Stimulated activated naive CD8-positive, alpha-beta T cell treated with anti-CD3 and anti-CD28 coated beads, Interleukin-15, Interleukin-2, amounts not matched to agents 100 ng/mL and 50 ng/mL, for 24 hours (primary cell): ENCODE measurements at regions not wholly inside any gene's neighbourhood (a gene's known extent, or its start where the extent isn't known, plus 50 kb on each side); places are given as distances from the start of the nearest gene placed in this dataset.
"Not testable (repeated sequence)": the region's sequence is repeated elsewhere in the genome, so short reads cannot be mapped to it uniquely, and the experiment has no call there.

Experiments used
- H3K27ac Mint-ChIP-seq: one replicate; pipeline ENCODE4 v1.8.0; 2021; ENCODE audit warnings: mild to moderate bottlenecking, mixed read lengths
- H3K27me3 Mint-ChIP-seq: one replicate; pipeline ENCODE4 v1.8.0; 2021; ENCODE audit warnings: mixed read lengths
- H3K36me3 Mint-ChIP-seq: one replicate; pipeline ENCODE4 v1.8.0; 2021; ENCODE audit warnings: low read depth, mixed read lengths
- H3K4me1 Mint-ChIP-seq: one replicate; pipeline ENCODE4 v1.8.0; 2021; ENCODE audit warnings: low read depth, mixed read lengths
- H3K4me3 Mint-ChIP-seq: one replicate; pipeline ENCODE4 v1.8.0; 2021; ENCODE audit warnings: mild to moderate bottlenecking, mixed read lengths
- H3K9me3 Mint-ChIP-seq: one replicate; pipeline ENCODE4 v1.8.0; 2021; ENCODE audit warnings: mixed read lengths

DNA sequence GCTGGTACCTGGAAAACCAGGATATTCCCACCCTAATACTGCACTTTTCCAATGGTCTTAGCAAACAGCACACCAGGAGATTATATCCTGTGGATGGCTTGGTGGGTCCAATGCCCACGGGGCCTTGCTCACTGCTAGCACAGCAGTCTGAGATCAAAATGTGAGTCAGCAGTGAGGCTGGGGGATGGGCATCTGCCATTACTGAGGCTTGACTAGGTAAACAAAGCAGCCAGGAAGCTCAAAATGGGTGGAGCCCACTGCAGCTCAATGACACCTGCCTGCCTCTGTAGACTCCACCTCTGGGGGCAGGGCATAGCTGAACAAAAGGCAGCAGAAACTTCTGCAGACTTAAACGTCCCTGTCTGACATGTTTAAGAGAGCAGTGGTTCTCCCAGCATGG, 285.9 kb upstream of the TRPM3 start:
- not testable (repeated sequence) for H3K36me3 Mint-ChIP-seq, H3K4me3 Mint-ChIP-seq, H3K27ac Mint-ChIP-seq, H3K9me3 Mint-ChIP-seq, H3K27me3 Mint-ChIP-seq, H3K4me1 Mint-ChIP-seq

GRCh38 chr9:71403106-71403505, 281.7 kb upstream of the TRPM3 start:
- Mint-ChIP-seq H3K27ac (no peak overlapping the region), H3K36me3 (no peaks in the 10 kb centered on the region), H3K4me1 (no peaks in the 10 kb centered on the region)

DNA sequence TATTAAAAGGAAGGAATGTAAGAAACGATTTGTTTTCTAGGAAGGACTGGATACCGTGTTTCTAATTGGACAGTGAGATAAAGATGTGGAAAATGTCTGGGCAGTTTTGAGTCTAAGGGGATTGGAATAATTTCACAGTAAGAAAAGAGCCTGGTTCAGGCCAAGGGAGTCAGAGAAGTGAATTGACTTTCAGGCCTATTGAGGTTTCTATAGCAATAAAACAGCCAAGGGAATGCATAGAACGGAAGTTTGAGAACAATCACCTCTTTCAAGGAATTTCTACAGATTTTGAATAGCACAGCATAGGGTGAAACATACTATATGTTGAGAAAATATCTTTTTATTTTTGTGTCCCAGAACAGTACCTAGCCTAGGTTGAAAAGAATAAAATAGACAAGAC, 271.6 kb upstream of the TRPM3 start:
- no peak overlapping the region for H3K27ac Mint-ChIP-seq
- no peaks in the 10 kb centered on the region for H3K36me3 Mint-ChIP-seq
- H3K4me1 Mint-ChIP-seq = no peaks in the 10 kb centered on the region
- H3K9me3 Mint-ChIP-seq = no peaks in the 10 kb centered on the region
- H3K27me3 Mint-ChIP-seq = peaks cover 9% of the 10 kb centered on the region
- no peak overlapping the region for H3K4me3 Mint-ChIP-seq

More at GRCh38 chr9:71403106-71403505, 281.7 kb upstream of the TRPM3 start:
- Mint-ChIP-seq H3K9me3 (peaks cover 6% of the 10 kb centered on the region), H3K4me3 (no peak overlapping the region), H3K27me3 (peaks cover 4% of the 10 kb centered on the region)

DNA sequence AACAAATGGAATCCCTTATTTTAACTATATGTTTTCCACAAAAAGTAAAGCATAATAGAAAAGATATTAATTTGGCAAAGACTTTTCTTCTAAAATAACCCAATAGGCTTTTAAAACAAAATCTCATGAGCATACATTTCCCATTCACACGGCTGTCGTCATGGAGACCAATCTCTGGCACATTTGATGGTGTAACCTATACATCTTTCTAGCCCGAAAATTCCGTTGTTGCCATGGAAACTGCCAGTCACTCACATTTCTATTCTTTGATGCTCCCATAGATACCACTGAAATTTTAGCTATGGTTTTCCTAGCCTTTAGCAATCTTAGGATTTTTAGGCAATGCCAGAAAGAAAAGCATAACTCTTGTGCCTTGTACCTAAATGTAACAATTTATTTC, 262.9 kb upstream of the TRPM3 start:
- peaks cover 4% of the 10 kb centered on the region for H3K27me3 Mint-ChIP-seq
- no peak overlapping the region for H3K27ac Mint-ChIP-seq
- no peaks in the 10 kb centered on the region for H3K4me1 Mint-ChIP-seq
- H3K36me3 Mint-ChIP-seq = no peaks in the 10 kb centered on the region
- no peak overlapping the region for H3K4me3 Mint-ChIP-seq
- no peaks in the 10 kb centered on the region for H3K9me3 Mint-ChIP-seq

- Mint-ChIP-seq H3K27ac (no peak overlapping the region), H3K36me3 (no peaks in the 10 kb centered on the region), H3K27me3 (no peaks in the 10 kb centered on the region), H3K9me3 (no peaks in the 10 kb centered on the region), H3K4me3 (no peak overlapping the region), H3K4me1 (no peaks in the 10 kb centered on the region)
These were observed 262.0 kb upstream of the TRPM3 start for GRCh38 chr9:71383308-71383940.

- H3K4me3 Mint-ChIP-seq = no peak overlapping the region
- no peaks in the 10 kb centered on the region for H3K4me1 Mint-ChIP-seq
- peaks cover 3% of the 10 kb centered on the region for H3K9me3 Mint-ChIP-seq
- H3K36me3 Mint-ChIP-seq = no peaks in the 10 kb centered on the region
- H3K27me3 Mint-ChIP-seq = peaks cover 3% of the 10 kb centered on the region
- H3K27ac Mint-ChIP-seq = no peak overlapping the region
These were observed 246.7 kb upstream of the TRPM3 start for GRCh38 chr9:71368157-71368556.

DNA sequence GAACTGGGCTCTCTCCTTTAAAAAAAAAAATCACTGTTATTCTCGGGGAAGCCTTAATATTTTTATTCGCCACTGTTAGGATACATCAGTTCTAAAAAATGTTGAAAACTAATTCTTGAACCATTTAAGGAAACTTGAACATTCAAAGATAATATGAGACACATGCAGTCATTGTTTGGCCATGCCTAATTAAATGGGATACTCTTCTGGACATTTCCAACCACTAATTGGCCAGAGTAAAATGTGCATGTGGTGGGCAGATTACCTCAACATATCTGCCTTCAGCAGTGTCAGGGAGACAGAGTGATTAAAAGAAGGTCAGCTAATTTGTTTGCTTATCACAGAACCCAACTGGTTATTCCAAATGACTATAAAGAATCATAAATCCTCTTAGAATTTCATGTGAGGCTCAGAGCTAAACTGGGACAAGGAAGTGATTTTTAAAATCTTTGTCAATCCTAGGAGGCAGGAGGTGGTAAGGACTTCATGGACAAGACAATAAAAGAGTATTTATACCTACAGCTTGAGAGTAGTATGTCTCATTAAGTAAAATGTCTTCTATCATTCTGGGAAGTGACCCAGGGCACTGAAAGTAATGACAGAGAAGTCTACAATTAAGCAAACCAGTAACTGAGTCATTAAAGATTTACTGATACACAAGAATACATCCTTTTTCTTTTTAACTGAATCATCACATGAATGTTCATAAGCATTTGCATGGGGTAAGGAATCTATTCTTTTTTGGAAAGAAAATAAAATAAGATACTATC, 242.9 kb upstream of the TRPM3 start:
- Mint-ChIP-seq H3K4me3 (no peak overlapping the region), H3K27ac (no peak overlapping the region), H3K27me3 (peaks cover 4% of the 10 kb centered on the region), H3K9me3 (no peaks in the 10 kb centered on the region), H3K4me1 (no peaks in the 10 kb centered on the region), H3K36me3 (no peaks in the 10 kb centered on the region)

- Mint-ChIP-seq H3K4me1 (no peaks in the 10 kb centered on the region), H3K9me3 (no peaks in the 10 kb centered on the region), H3K27ac (no peak overlapping the region), H3K27me3 (peaks cover 7% of the 10 kb centered on the region), H3K36me3 (no peaks in the 10 kb centered on the region), H3K4me3 (no peak overlapping the region)
These were observed 242.0 kb upstream of the TRPM3 start for GRCh38 chr9:71363286-71363961.

DNA sequence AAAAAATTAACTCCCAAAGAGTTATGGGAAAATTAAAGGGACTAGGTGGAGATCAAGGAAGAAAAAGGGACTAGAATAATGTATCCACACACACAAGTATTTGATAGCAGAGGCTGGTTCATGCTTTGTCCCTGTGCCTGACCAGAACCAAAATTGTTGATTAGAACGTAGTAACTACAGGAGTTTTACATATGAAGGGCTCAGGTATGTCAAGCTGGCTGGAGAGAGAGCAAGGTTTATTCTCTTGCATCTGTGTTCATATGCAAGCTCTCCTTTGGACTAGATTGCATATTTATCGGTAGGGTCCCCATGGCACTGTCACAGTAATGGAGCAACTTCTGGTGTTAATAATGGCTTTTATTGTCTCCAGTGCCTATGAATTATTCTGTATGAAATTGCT, 239.9 kb upstream of the TRPM3 start:
- Mint-ChIP-seq H3K4me1 (no peaks in the 10 kb centered on the region), H3K36me3 (no peaks in the 10 kb centered on the region), H3K4me3 (no peak overlapping the region), H3K27ac (no peak overlapping the region), H3K9me3 (no peaks in the 10 kb centered on the region), H3K27me3 (peaks cover 7% of the 10 kb centered on the region)

- H3K4me3 Mint-ChIP-seq = no peak overlapping the region
- H3K27ac Mint-ChIP-seq = no peak overlapping the region
These were observed 235.9 kb upstream of the TRPM3 start for GRCh38 chr9:71357346-71357745.

DNA sequence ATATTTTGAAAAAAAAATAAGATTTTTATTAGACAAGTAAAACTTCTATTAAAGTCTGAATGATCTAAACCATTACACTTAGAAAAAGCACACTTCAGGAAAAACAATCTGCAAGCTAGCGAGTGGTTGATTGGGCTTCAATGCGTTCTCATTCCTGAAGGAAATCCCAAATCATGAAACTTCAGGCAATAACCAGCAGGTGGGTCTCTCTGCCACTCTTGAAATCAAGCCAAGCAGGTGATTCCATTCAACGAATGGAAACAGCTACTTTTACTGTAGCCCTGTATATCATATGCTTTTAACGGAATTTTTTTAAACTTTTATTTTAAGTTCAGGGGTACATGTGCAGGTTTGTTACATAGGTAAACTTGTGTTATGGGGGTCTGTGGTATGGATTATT, 234.5 kb upstream of the TRPM3 start:
- Mint-ChIP-seq H3K9me3 (no peaks in the 10 kb centered on the region), H3K4me3 (no peak overlapping the region), H3K27ac (no peak overlapping the region), H3K27me3 (peaks cover 3% of the 10 kb centered on the region), H3K36me3 (no peaks in the 10 kb centered on the region), H3K4me1 (no peaks in the 10 kb centered on the region)

More at GRCh38 chr9:71357346-71357745, 235.9 kb upstream of the TRPM3 start:
- no peaks in the 10 kb centered on the region for H3K36me3 Mint-ChIP-seq
- H3K9me3 Mint-ChIP-seq = no peaks in the 10 kb centered on the region
- H3K4me1 Mint-ChIP-seq = no peaks in the 10 kb centered on the region
- peaks cover 7% of the 10 kb centered on the region for H3K27me3 Mint-ChIP-seq

DNA sequence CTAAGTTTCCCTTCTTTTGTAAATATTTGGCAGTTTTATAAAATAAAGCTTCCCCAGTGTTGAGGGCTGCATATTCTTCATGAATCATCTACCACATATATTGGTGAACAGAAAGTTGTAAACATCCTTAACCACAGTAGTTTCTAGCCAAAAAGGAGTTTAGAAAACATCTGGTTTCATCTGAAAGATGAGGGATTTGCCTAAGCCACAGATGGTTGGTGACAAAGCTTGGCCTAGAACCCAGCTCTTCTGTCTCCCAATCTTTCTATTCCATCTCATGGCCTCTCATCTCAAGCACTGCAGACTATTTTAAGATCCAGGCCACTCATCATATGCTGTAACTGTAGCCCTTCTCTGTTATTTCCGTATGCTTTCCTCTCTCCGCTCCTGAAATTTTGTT, 232.3 kb upstream of the TRPM3 start:
- no peaks in the 10 kb centered on the region for H3K4me1 Mint-ChIP-seq
- no peak overlapping the region for H3K4me3 Mint-ChIP-seq
- no peak overlapping the region for H3K27ac Mint-ChIP-seq
- H3K9me3 Mint-ChIP-seq = no peaks in the 10 kb centered on the region
- no peaks in the 10 kb centered on the region for H3K36me3 Mint-ChIP-seq
- H3K27me3 Mint-ChIP-seq = no peaks in the 10 kb centered on the region

- no peaks in the 10 kb centered on the region for H3K27me3 Mint-ChIP-seq
- H3K36me3 Mint-ChIP-seq = no peaks in the 10 kb centered on the region
- no peaks in the 10 kb centered on the region for H3K9me3 Mint-ChIP-seq
- no peaks in the 10 kb centered on the region for H3K4me1 Mint-ChIP-seq
- no peak overlapping the region for H3K27ac Mint-ChIP-seq
- H3K4me3 Mint-ChIP-seq = no peak overlapping the region
These were observed 231.4 kb upstream of the TRPM3 start for GRCh38 chr9:71352837-71353236.

- no peak overlapping the region for H3K27ac Mint-ChIP-seq
- H3K9me3 Mint-ChIP-seq = no peaks in the 10 kb centered on the region
- no peaks in the 10 kb centered on the region for H3K36me3 Mint-ChIP-seq
- no peaks in the 10 kb centered on the region for H3K27me3 Mint-ChIP-seq
- no peaks in the 10 kb centered on the region for H3K4me1 Mint-ChIP-seq
- H3K4me3 Mint-ChIP-seq = no peak overlapping the region
These were observed 227.8 kb upstream of the TRPM3 start for GRCh38 chr9:71349218-71349617.

- Mint-ChIP-seq H3K4me3 (no peak overlapping the region), H3K36me3 (no peaks in the 10 kb centered on the region), H3K4me1 (no peaks in the 10 kb centered on the region), H3K27me3 (peaks cover 9% of the 10 kb centered on the region), H3K9me3 (peaks cover 10% of the 10 kb centered on the region), H3K27ac (no peak overlapping the region)
These were observed 211.9 kb upstream of the TRPM3 start for GRCh38 chr9:71333321-71333720.
